GM21717 (cell line): ENCODE measurements at regions not wholly inside any gene's neighbourhood (a gene's known extent, or its start where the extent isn't known, plus 50 kb on each side); places are given as distances from the start of the nearest gene placed in this dataset.

Source experiments
- ATAC-seq: cut with Tn5 transposase; IDR thresholded peaks from one replicate; pipeline ENCODE4 v1.9.1; 2021; ENCODE audit warnings: mild to moderate bottlenecking, moderate library complexity; ENCODE audit not compliant: unreplicated experiment

GRCh38 chr16:87056551-87056950 lies 260.6 kb downstream of the C16orf95 start:
- ATAC-seq, result no peak

GRCh38 chr16:87057211-87057881 lies 259.8 kb downstream of the C16orf95 start:
- ATAC-seq, result no peak

- no peak for ATAC-seq
These were observed 259.1 kb downstream of the C16orf95 start for GRCh38 chr16:87057951-87058560.

GRCh38 chr16:87058728-87059250 lies 258.4 kb downstream of the C16orf95 start:
- no peak for ATAC-seq

GRCh38 chr16:87060034-87060986 lies 256.9 kb downstream of the C16orf95 start:
- ATAC-seq, result no peak

GRCh38 chr16:87061243-87061920 lies 255.8 kb downstream of the C16orf95 start:
- no peak for ATAC-seq

- ATAC-seq, result no peak
These were observed 254.4 kb downstream of the C16orf95 start for GRCh38 chr16:87062569-87063442.

- no peak for ATAC-seq
These were observed 253.6 kb downstream of the C16orf95 start for GRCh38 chr16:87063543-87063942.

- no peak for ATAC-seq
These were observed 252.3 kb downstream of the C16orf95 start for GRCh38 chr16:87064731-87065445.

- no peak for ATAC-seq
These were observed 251.6 kb downstream of the C16orf95 start for GRCh38 chr16:87065446-87066132.

- no peak for ATAC-seq
These were observed 250.8 kb downstream of the C16orf95 start for GRCh38 chr16:87066133-87067002.

- ATAC-seq, result no peak
These were observed 250.1 kb downstream of the C16orf95 start for GRCh38 chr16:87067003-87067556.

- no peak for ATAC-seq
These were observed 249.1 kb downstream of the C16orf95 start for GRCh38 chr16:87067836-87068761.

- no peak for ATAC-seq
These were observed 248.4 kb downstream of the C16orf95 start for GRCh38 chr16:87068762-87069150.

- no peak for ATAC-seq
These were observed 246.5 kb downstream of the C16orf95 start for GRCh38 chr16:87070657-87071056.

GRCh38 chr16:87072101-87072500 lies 245.1 kb downstream of the C16orf95 start:
- no peak for ATAC-seq
